K562 (cell line): ENCODE measurements at regions not wholly inside any gene's neighbourhood (a gene's known extent, or its start where the extent isn't known, plus 50 kb on each side); places are given as distances from the start of the nearest gene placed in this dataset.

ENCODE experiments used
- ATAC-seq: fragments of 200-7000 bp; cut with Tn5 transposase; 3 replicates; pipeline ENCODE4 v1.9.1; 2020; ENCODE audit warnings: moderate library complexity
- BruUV-seq: library from RNA; stranded (reverse); fragments of 400-500 nt; replicated peaks from 2 replicates; lab custom pipeline; 2021; lab: Mats Ljungman, UMichigan
- CTCF ChIA-PET: fragments of 300-600 bp; formaldehyde crosslinking; extraction: SDS; loops from one replicate; lab custom pipeline; 2021; ENCODE audit warnings: low intra/inter-chr PET ratio; lab: Yijun Ruan, JAX
- POLR2A ChIA-PET: fragments of 300-600, 350-650 bp; sonication (Branson Sonifier 250); formaldehyde crosslinking; extraction: SDS; loops from one replicate; lab custom pipeline; 2021; ENCODE audit warnings: antibody characterized with exemption, inconsistent platforms; lab: Yijun Ruan, JAX
- DNase-seq, 4 experiments: peaks; one replicate each; pipeline versions ENCODE4 v3.0.0 to v3.0.0-alpha.2; 2011 to 2018; ENCODE audit warnings: low spot score in 3 of 4, mixed read lengths in 3 of 4; ENCODE audit errors: extremely low read depth in 1 of 4
- FAIRE-seq: peaks from 2 replicates; lab custom pipeline; 2011; peaks lifted over from hg19 to GRCh38; lab: Jason Lieb, UNC
- H2AFZ ChIP-seq: 2 replicates; pipeline ENCODE4 v1.6.0; 2011; ENCODE audit warnings: low read depth, low read length, control low read depth, inconsistent platforms
- H3K27ac ChIP-seq: fragments of 200-600 bp; 3 replicates; pipeline ENCODE4 v1.8.0; 2011; ENCODE audit warnings: low read depth, mild to moderate bottlenecking, control low read depth, inconsistent platforms, low read length, moderate library complexity, mixed read lengths; ENCODE audit errors: extremely low read depth
- H3K27me3 ChIP-seq, 2 experiments: fragments of 300-600 bp in 1 of 2; 2 replicates in 1 of 2; 3 replicates in 1 of 2; pipeline versions ENCODE4 v1.6.0 to v1.8.0; 2011; ENCODE audit warnings: inconsistent platforms in 2 of 2, low read length in 2 of 2, mild to moderate bottlenecking in 1 of 2, mixed read lengths in 1 of 2, moderate library complexity in 1 of 2; ENCODE audit not compliant: control insufficient read depth in 2 of 2, insufficient read depth in 2 of 2
- H3K36me3 ChIP-seq: fragments of 300-600 bp; 3 replicates; pipeline ENCODE4 v1.8.0; 2011; ENCODE audit warnings: mild to moderate bottlenecking, low read length, inconsistent platforms; ENCODE audit not compliant: control insufficient read depth, insufficient read depth
- H3K4me1 ChIP-seq, 2 experiments: fragments of 200-600 bp in 1 of 2; replicated peaks in 1 of 2; 2 replicates in 1 of 2; 3 replicates in 1 of 2; pipeline versions ENCODE4 v1.5.1 to v1.8.0; 2011; ENCODE audit warnings: inconsistent platforms in 2 of 2, low read length in 2 of 2, mild to moderate bottlenecking in 1 of 2, mixed read lengths in 1 of 2, moderate library complexity in 1 of 2; ENCODE audit not compliant: control insufficient read depth in 2 of 2, insufficient read depth in 2 of 2
- H3K4me2 ChIP-seq: 2 replicates; pipeline ENCODE4 v1.6.1; 2011; ENCODE audit warnings: low read length, control low read depth, inconsistent platforms, mixed read lengths; ENCODE audit not compliant: insufficient read depth
- H3K4me3 ChIP-seq: fragments of 200-600 bp; sonication (generic), shearing (Covaris generic); 2 replicates; pipeline ENCODE4 v1.5.1; 2016; ENCODE audit warnings: control low read depth, inconsistent platforms
- H3K79me2 ChIP-seq: fragments of 200-600 bp; 3 replicates; pipeline ENCODE4 v1.8.0; 2011; ENCODE audit warnings: low read length, inconsistent platforms; ENCODE audit not compliant: control insufficient read depth, insufficient read depth
- H3K9ac ChIP-seq, 2 experiments: 2 replicates each; pipeline versions ENCODE4 v1.6.0 to v1.6.1; 2011; ENCODE audit warnings: low read depth in 2 of 2, low read length in 2 of 2, control low read depth in 1 of 2, inconsistent platforms in 1 of 2, mild to moderate bottlenecking in 1 of 2, mixed read lengths in 1 of 2; ENCODE audit not compliant: insufficient read depth in 1 of 2
- H3K9me1 ChIP-seq: one replicate; pipeline ENCODE4 v1.6.0; 2011; ENCODE audit warnings: inconsistent platforms, mild to moderate bottlenecking, low read length, moderate library complexity; ENCODE audit not compliant: control insufficient read depth, insufficient read depth
- H3K9me3 ChIP-seq: replicated peaks from 2 replicates; pipeline ENCODE4 v1.5.1; 2011; ENCODE audit warnings: low read depth, low read length, inconsistent platforms; ENCODE audit not compliant: control insufficient read depth, insufficient read depth
- H4K20me1 ChIP-seq: replicated peaks from 2 replicates; pipeline ENCODE4 v1.6.1; 2011; ENCODE audit warnings: low read length, inconsistent platforms, mixed read lengths; ENCODE audit not compliant: control insufficient read depth, insufficient read depth
- ADNP ChIP-seq: fragments of 200-800 bp; sonication (Bioruptor generic); IDR thresholded peaks from 2 replicates; pipeline ENCODE4 v1.6.1; 2016; ENCODE audit warnings: missing genetic modification characterization, missing compliant biosample characterization
- C11orf30 ChIP-seq: fragments of 450-650 bp; IDR thresholded peaks from 2 replicates; pipeline ENCODE4 v1.6.1; 2016; ENCODE audit warnings: low read depth, mild to moderate bottlenecking
- NFYB ChIP-seq: IDR thresholded peaks from 2 replicates; pipeline ENCODE4 v1.6.1; 2011; ENCODE audit warnings: mild to moderate bottlenecking, moderate library complexity; ENCODE audit not compliant: insufficient read length; ENCODE audit errors: extremely low read depth
- NKRF ChIP-seq: fragments of 450-650 bp; IDR thresholded peaks from 2 replicates; pipeline ENCODE4 v1.6.1; 2016; ENCODE audit warnings: borderline replicate concordance
- POLR2B ChIP-seq: fragments of 450-650 bp; IDR thresholded peaks from 2 replicates; pipeline ENCODE4 v1.6.1; 2018; ENCODE audit warnings: low read depth; ENCODE audit not compliant: partially characterized antibody
- RBFOX2 ChIP-seq: fragments of 200-400 bp; formaldehyde crosslinking; IDR thresholded peaks from 2 replicates; pipeline ENCODE4 v1.6.1; 2017; ENCODE audit warnings: low read depth, mild to moderate bottlenecking, low read length, moderate library complexity
- RBM25 ChIP-seq: fragments of 200-400 bp; formaldehyde crosslinking; IDR thresholded peaks from 2 replicates; pipeline ENCODE4 v1.6.1; 2018; ENCODE audit warnings: low read length, low read depth, moderate library complexity; ENCODE audit not compliant: severe bottlenecking
- ZNF316 ChIP-seq: fragments of 450-650 bp; IDR thresholded peaks from 2 replicates; pipeline ENCODE4 v1.6.1; 2016
- ZZZ3 ChIP-seq: fragments of 450-650 bp; IDR thresholded peaks from 2 replicates; pipeline ENCODE4 v1.6.1; 2016; ENCODE audit warnings: antibody characterized with exemption, mild to moderate bottlenecking, moderate library complexity
- WGBS: fragments of 100-300 bp; shearing (Covaris generic); methylation state at CpG from one replicate; pipeline ENCODE4 v1.1.6; 2016; ENCODE audit warnings: low coverage, mixed read lengths; ENCODE audit not compliant: insufficient coverage; ENCODE audit errors: missing lambda C conversion rate; 5-methylcytosine and 5-hydroxymethylcytosine counted together
- in situ Hi-C: fragments of 300-500 bp; cut with MboI; formaldehyde crosslinking; loops from 4 replicates; pipeline ENCODE4 v1.15.0; 2018; ENCODE audit warnings: inconsistent platforms, mixed read lengths
- intact Hi-C: fragments of 100-400 bp; cut with micrococcal nuclease; formaldehyde crosslinking; loops from 2 replicates; pipeline ENCODE4 v1.14.2; 2022
- TF ChIP-seq, protein P1 (sequence below), 2 experiments: IDR thresholded peaks; 2 replicates each; pipeline ENCODE4 v1.6.1; 2011; ENCODE audit warnings: borderline replicate concordance in 1 of 2, control low read depth in 1 of 2, low read depth in 1 of 2, low read length in 1 of 2, mild to moderate bottlenecking in 1 of 2, mixed read lengths in 1 of 2, moderate library complexity in 1 of 2; ENCODE audit not compliant: insufficient read depth in 1 of 2, insufficient read length in 1 of 2, poor library complexity in 1 of 2, severe bottlenecking in 1 of 2; ENCODE audit errors: extremely low read depth in 1 of 2
- TF ChIP-seq, protein P2 (sequence below): sonication (generic); formaldehyde crosslinking; IDR thresholded peaks from 2 replicates; pipeline ENCODE4 v1.5.0; 2020; ENCODE audit warnings: missing genetic modification reagents
- TF ChIP-seq, protein P3 (sequence below), 2 experiments: fragments of 450-650 bp; IDR thresholded peaks; 2 replicates each; pipeline ENCODE4 v1.6.1; 2016
- TF ChIP-seq, protein P4 (sequence below): fragments of 450-650 bp; IDR thresholded peaks from 2 replicates; pipeline ENCODE4 v1.7.0; 2016; ENCODE audit warnings: borderline replicate concordance

GRCh38 chr2:208939852-208940251 is 484.0 kb upstream of the MAP2 start (continued):
- TF ChIP-seq, protein P1, sequence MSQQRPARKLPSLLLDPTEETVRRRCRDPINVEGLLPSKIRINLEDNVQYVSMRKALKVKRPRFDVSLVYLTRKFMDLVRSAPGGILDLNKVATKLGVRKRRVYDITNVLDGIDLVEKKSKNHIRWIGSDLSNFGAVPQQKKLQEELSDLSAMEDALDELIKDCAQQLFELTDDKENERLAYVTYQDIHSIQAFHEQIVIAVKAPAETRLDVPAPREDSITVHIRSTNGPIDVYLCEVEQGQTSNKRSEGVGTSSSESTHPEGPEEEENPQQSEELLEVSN (IDR thresholded peaks at IDR 0.05; ENCODE audit: borderline replicate concordance in 1 of 2, extremely low read depth in 1 of 2, insufficient read depth in 1 of 2, insufficient read length in 1 of 2, low read depth in 1 of 2, low read length in 1 of 2, poor library complexity in 1 of 2, severe bottlenecking in 1 of 2) = no peak

DNA sequence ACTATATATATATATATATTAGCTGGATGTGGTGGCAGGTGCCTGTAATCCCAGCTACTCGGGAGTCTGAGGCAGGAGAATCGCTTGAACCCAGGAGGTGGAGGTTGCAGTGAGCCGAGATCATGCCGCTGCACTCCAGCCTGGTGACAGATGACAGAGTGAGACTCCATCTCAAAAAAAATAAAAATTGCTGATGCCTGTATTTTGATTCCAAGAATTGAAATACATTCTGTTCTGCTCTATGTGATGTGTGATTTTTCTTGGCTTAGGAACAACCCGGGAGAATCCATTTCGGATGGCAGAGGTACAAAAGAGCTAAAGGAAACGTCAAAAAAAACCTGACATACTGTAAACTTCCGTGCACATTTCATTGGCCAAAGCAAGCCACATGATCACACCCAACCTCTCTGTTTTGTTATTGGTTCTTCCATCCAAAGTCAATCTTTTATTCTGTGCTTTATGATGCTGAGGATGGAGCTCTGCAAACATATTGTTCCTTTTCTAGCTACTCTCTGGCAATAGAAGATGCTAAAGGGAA is 478.1 kb upstream of the MAP2 start:
- TF ChIP-seq NFYB (peak; percentile 51), POLR2B (no peak), RBM25 (peak; percentile 44), ZNF316 (peak; percentile 64), C11orf30 (peak; percentile 46; the same call in 1 of the 2 replicates), RBFOX2 (no peak), ADNP (tag) (no peak), NKRF (no peak), ZZZ3 (no peak)
- TF ChIP-seq, protein P2, sequence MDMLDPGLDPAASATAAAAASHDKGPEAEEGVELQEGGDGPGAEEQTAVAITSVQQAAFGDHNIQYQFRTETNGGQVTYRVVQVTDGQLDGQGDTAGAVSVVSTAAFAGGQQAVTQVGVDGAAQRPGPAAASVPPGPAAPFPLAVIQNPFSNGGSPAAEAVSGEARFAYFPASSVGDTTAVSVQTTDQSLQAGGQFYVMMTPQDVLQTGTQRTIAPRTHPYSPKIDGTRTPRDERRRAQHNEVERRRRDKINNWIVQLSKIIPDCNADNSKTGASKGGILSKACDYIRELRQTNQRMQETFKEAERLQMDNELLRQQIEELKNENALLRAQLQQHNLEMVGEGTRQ (CRISPR knock-in tag) = peak; percentile 51
- TF ChIP-seq, protein P3, sequence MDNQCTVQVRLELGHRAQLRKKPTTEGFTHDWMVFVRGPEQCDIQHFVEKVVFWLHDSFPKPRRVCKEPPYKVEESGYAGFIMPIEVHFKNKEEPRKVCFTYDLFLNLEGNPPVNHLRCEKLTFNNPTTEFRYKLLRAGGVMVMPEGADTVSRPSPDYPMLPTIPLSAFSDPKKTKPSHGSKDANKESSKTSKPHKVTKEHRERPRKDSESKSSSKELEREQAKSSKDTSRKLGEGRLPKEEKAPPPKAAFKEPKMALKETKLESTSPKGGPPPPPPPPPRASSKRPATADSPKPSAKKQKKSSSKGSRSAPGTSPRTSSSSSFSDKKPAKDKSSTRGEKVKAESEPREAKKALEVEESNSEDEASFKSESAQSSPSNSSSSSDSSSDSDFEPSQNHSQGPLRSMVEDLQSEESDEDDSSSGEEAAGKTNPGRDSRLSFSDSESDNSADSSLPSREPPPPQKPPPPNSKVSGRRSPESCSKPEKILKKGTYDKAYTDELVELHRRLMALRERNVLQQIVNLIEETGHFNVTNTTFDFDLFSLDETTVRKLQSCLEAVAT (IDR thresholded peaks at IDR 0.05) = no peak
- TF ChIP-seq, protein P4, sequence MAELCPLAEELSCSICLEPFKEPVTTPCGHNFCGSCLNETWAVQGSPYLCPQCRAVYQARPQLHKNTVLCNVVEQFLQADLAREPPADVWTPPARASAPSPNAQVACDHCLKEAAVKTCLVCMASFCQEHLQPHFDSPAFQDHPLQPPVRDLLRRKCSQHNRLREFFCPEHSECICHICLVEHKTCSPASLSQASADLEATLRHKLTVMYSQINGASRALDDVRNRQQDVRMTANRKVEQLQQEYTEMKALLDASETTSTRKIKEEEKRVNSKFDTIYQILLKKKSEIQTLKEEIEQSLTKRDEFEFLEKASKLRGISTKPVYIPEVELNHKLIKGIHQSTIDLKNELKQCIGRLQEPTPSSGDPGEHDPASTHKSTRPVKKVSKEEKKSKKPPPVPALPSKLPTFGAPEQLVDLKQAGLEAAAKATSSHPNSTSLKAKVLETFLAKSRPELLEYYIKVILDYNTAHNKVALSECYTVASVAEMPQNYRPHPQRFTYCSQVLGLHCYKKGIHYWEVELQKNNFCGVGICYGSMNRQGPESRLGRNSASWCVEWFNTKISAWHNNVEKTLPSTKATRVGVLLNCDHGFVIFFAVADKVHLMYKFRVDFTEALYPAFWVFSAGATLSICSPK = no peak
- H3K9me1 ChIP-seq = no peaks in the 10 kb centered on the region
- ChIA-PET POLR2A (interaction anchor here (0.6 to 1.0 kb wide), 2 partner anchors 9 to 15 kb away, joined by 3 read pairs; no protein-coding TSS in a partner anchor), CTCF (no interaction called here)
- 4% methylated on average over 6 of the region's 8 CpGs for WGBS
- in situ Hi-C loops (no loop called here), intact Hi-C loops (no loop called here)
- 0 out of 2 replicates have a peak overlapping the region, but pooled peaks have one; percentile 9 for H2AFZ ChIP-seq
- H4K20me1 ChIP-seq = no peaks in the 10 kb centered on the region
- H3K9ac ChIP-seq = no peak overlapping the region
- no peaks in the 10 kb centered on the region for H3K4me1 ChIP-seq
- ATAC-seq = no peak; the same call in 2 of the 3 replicates
- H3K4me2 ChIP-seq = no peak overlapping the region
- no peaks in the 10 kb centered on the region for H3K27me3 ChIP-seq
- no peak for DNase-seq
- no peak for FAIRE-seq
- H3K79me2 ChIP-seq = no peaks in the 10 kb centered on the region
- no peak overlapping the region for H3K27ac ChIP-seq
- no TSS peak for BruUV-seq
- no peaks in the 10 kb centered on the region for H3K36me3 ChIP-seq
- no peak overlapping the region for H3K4me3 ChIP-seq
- H3K9me3 ChIP-seq = no peaks in the 10 kb centered on the region
